ENCODE measurements at regions not wholly inside any gene's neighbourhood (a gene's known extent, or its start where the extent isn't known, plus 50 kb on each side); places are given as distances from the start of the nearest gene placed in this dataset.

- Mint-ChIP-seq H3K9me3 (peaks cover 39% of the 10 kb centered on the region), H3K27ac (no peak overlapping the region), H3K36me3 (ENCODE audit: low read depth) (peaks cover 3% of the 10 kb centered on the region), H3K4me3 (no peak overlapping the region), H3K4me1 (no peaks in the 10 kb centered on the region), H3K27me3 (ENCODE audit: low read depth) (no peaks in the 10 kb centered on the region)
- no peak for TF ChIP-seq CTCF (IDR thresholded peaks at IDR 0.05; ENCODE audit: unreplicated experiment in 3 of 3)
Measured at GRCh38 chr4:66613591-66613990, 931.7 kb downstream of the CENPC start.

GRCh38 chr4:66609014-66609413 lies 936.3 kb downstream of the CENPC start:
- no peak overlapping the region for H3K4me3 Mint-ChIP-seq
- H3K27ac Mint-ChIP-seq, result no peak overlapping the region
- no peaks in the 10 kb centered on the region for H3K36me3 Mint-ChIP-seq (ENCODE audit: low read depth)
- peaks cover 7% of the 10 kb centered on the region for H3K9me3 Mint-ChIP-seq
- H3K4me1 Mint-ChIP-seq, result no peaks in the 10 kb centered on the region
- no peaks in the 10 kb centered on the region for H3K27me3 Mint-ChIP-seq (ENCODE audit: low read depth)
- TF ChIP-seq CTCF (IDR thresholded peaks at IDR 0.05; ENCODE audit: unreplicated experiment in 3 of 3), result no peak

GRCh38 chr4:66606908-66607307 lies 936.6 kb upstream of the EPHA5 start:
- Mint-ChIP-seq H3K36me3 (ENCODE audit: low read depth) (no peaks in the 10 kb centered on the region), H3K9me3 (no peaks in the 10 kb centered on the region), H3K27ac (no peak overlapping the region), H3K4me3 (no peak overlapping the region), H3K4me1 (no peaks in the 10 kb centered on the region), H3K27me3 (ENCODE audit: low read depth) (no peaks in the 10 kb centered on the region)
- TF ChIP-seq CTCF (IDR thresholded peaks at IDR 0.05; ENCODE audit: unreplicated experiment in 3 of 3), result no peak

- no peak for TF ChIP-seq CTCF (IDR thresholded peaks at IDR 0.05; ENCODE audit: unreplicated experiment in 3 of 3)
- no peak overlapping the region for H3K4me3 Mint-ChIP-seq
- no peaks in the 10 kb centered on the region for H3K36me3 Mint-ChIP-seq (ENCODE audit: low read depth)
- no peaks in the 10 kb centered on the region for H3K9me3 Mint-ChIP-seq
- no peak overlapping the region for H3K27ac Mint-ChIP-seq
- no peaks in the 10 kb centered on the region for H3K4me1 Mint-ChIP-seq
- H3K27me3 Mint-ChIP-seq (ENCODE audit: low read depth), result peaks cover under 1% of the 10 kb centered on the region
Measured at GRCh38 chr4:66606215-66606614, 935.9 kb upstream of the EPHA5 start.

GRCh38 chr4:66604192-66604591 lies 933.9 kb upstream of the EPHA5 start:
- TF ChIP-seq CTCF (IDR thresholded peaks at IDR 0.05; ENCODE audit: unreplicated experiment in 3 of 3), result no peak
- H3K27me3 Mint-ChIP-seq (ENCODE audit: low read depth), result peaks cover 4% of the 10 kb centered on the region
- H3K36me3 Mint-ChIP-seq (ENCODE audit: low read depth), result no peaks in the 10 kb centered on the region
- no peak overlapping the region for H3K4me3 Mint-ChIP-seq
- no peaks in the 10 kb centered on the region for H3K9me3 Mint-ChIP-seq
- H3K4me1 Mint-ChIP-seq, result no peaks in the 10 kb centered on the region
- H3K27ac Mint-ChIP-seq, result no peak overlapping the region

- no peaks in the 10 kb centered on the region for H3K4me1 Mint-ChIP-seq
- H3K4me3 Mint-ChIP-seq, result no peak overlapping the region
- no peak overlapping the region for H3K27ac Mint-ChIP-seq
- TF ChIP-seq CTCF (IDR thresholded peaks at IDR 0.05; ENCODE audit: unreplicated experiment in 3 of 3), result no peak
- H3K27me3 Mint-ChIP-seq (ENCODE audit: low read depth), result peaks cover 4% of the 10 kb centered on the region
- H3K36me3 Mint-ChIP-seq (ENCODE audit: low read depth), result no peaks in the 10 kb centered on the region
- no peaks in the 10 kb centered on the region for H3K9me3 Mint-ChIP-seq
Measured at GRCh38 chr4:66602622-66603021, 932.3 kb upstream of the EPHA5 start.
